HCT116 (cell line): ENCODE measurements at regions not wholly inside any gene's neighbourhood (a gene's known extent, or its start where the extent isn't known, plus 50 kb on each side); places are given as distances from the start of the nearest gene placed in this dataset.
"Not testable (repeated sequence)": the region's sequence is repeated elsewhere in the genome, so short reads cannot be mapped to it uniquely, and the experiment has no call there.

ENCODE experiments used
- ATAC-seq: fragments of 200-7000 bp; cut with Tn5 transposase; 2 replicates; pipeline ENCODE4 v1.9.1; 2020; ENCODE audit warnings: mild to moderate bottlenecking, moderate library complexity
- BruUV-seq: library from RNA; stranded (reverse); fragments of 400-500 nt; replicated peaks from 2 replicates; lab custom pipeline; 2021; lab: Mats Ljungman, UMichigan
- CTCF ChIA-PET: fragments of 300-600 bp; sonication (Branson Sonifier 250); formaldehyde crosslinking; loops from one replicate; lab custom pipeline; 2021; ENCODE audit warnings: antibody characterized with exemption; lab: Charles Lee
- POLR2A ChIA-PET: fragments of 300-600, 350-600 bp; sonication (Branson Sonifier 250); formaldehyde crosslinking; loops from one replicate; lab custom pipeline; 2021; ENCODE audit warnings: antibody characterized with exemption; lab: Charles Lee
- RAD21 ChIA-PET, 2 experiments: fragments of 300-600 bp; sonication (Branson Sonifier 250); formaldehyde crosslinking; loops; one replicate each; lab custom pipeline; 2023; ENCODE audit warnings: low total read pairs in 2 of 2; ENCODE audit not compliant: uncharacterized antibody in 2 of 2, unreplicated experiment in 2 of 2, low non-redundant PET in 1 of 2; lab: Charles Lee
- DNase-seq: peaks from one replicate; pipeline ENCODE4 v3.0.0-alpha.2; 2010; ENCODE audit warnings: low read depth, low spot score
- H2AFZ ChIP-seq: fragments of 200-600 bp; shearing (Covaris generic), sonication (generic); 2 replicates; pipeline ENCODE4 v1.6.1; 2017; ENCODE audit warnings: low read depth, mixed run types, mixed read lengths, antibody characterized with exemption, low read length; ENCODE audit not compliant: poor library complexity, severe bottlenecking
- H3K27ac ChIP-seq: 2 replicates; pipeline ENCODE4 v1.5.1; 2012; ENCODE audit warnings: low read depth, low read length
- H3K27me3 ChIP-seq: fragments of 200-600 bp; sonication (generic); 2 replicates; pipeline ENCODE4 v1.6.1; 2016; ENCODE audit warnings: mixed run types, low read length, mixed read lengths; ENCODE audit not compliant: insufficient read depth
- H3K36me3 ChIP-seq, 2 experiments: fragments of 200-500 bp in 1 of 2; fragments of 200-600 bp in 1 of 2; sonication (Bioruptor generic) in 1 of 2; sonication (generic) in 1 of 2; 2 replicates each; pipeline versions ENCODE4 v1.5.1 to v1.6.1; 2014 to 2016; ENCODE audit warnings: low read length in 2 of 2, inconsistent platforms in 1 of 2, mixed read lengths in 1 of 2, mixed run types in 1 of 2; ENCODE audit not compliant: insufficient read depth in 2 of 2, control insufficient read depth in 1 of 2
- H3K4me1 ChIP-seq, 2 experiments: fragments of 200-600 bp in 1 of 2; sonication (generic) in 1 of 2; 2 replicates each; pipeline versions ENCODE4 v1.5.1 to v1.6.1; 2012 to 2017; ENCODE audit warnings: low read length in 2 of 2, inconsistent platforms in 1 of 2, mild to moderate bottlenecking in 1 of 2, mixed read lengths in 1 of 2, mixed run types in 1 of 2, moderate library complexity in 1 of 2; ENCODE audit not compliant: insufficient read depth in 2 of 2, control insufficient read depth in 1 of 2
- H3K4me2 ChIP-seq: fragments of 200-600 bp; sonication (generic); 2 replicates; pipeline ENCODE4 v1.6.1; 2017; ENCODE audit warnings: mixed run types, low read length, mixed read lengths
- H3K4me3 ChIP-seq, 2 experiments: fragments of 200-600 bp in 1 of 2; sonication (generic) in 1 of 2; replicated peaks in 1 of 2; 2 replicates each; pipeline ENCODE4 v1.5.1; 2011 to 2016; ENCODE audit warnings: low read length in 2 of 2, control low read depth in 1 of 2, low read depth in 1 of 2, mild to moderate bottlenecking in 1 of 2, mixed read lengths in 1 of 2, mixed run types in 1 of 2
- H3K79me2 ChIP-seq: fragments of 200-600 bp; sonication (generic); 2 replicates; pipeline ENCODE4 v1.6.1; 2017; ENCODE audit warnings: mild to moderate bottlenecking, mixed run types, low read length, moderate library complexity, mixed read lengths; ENCODE audit not compliant: insufficient read depth
- H3K9ac ChIP-seq: fragments of 200-600 bp; sonication (generic); 2 replicates; pipeline ENCODE4 v1.6.1; 2016; ENCODE audit warnings: low read length, mixed read lengths
- H3K9me2 ChIP-seq: fragments of 200-600 bp; sonication (generic), shearing (Covaris generic); 2 replicates; pipeline ENCODE4 v1.6.1; 2017; ENCODE audit warnings: mixed run types, mild to moderate bottlenecking, moderate library complexity; ENCODE audit not compliant: insufficient read depth
- H3K9me3 ChIP-seq, 2 experiments: fragments of 200-500 bp in 1 of 2; fragments of 200-600 bp in 1 of 2; sonication (Bioruptor generic) in 1 of 2; sonication (generic) in 1 of 2; 2 replicates each; pipeline ENCODE4 v1.6.1; 2014 to 2017; ENCODE audit warnings: low read length in 2 of 2, mixed read lengths in 2 of 2, inconsistent platforms in 1 of 2, low read depth in 1 of 2, mild to moderate bottlenecking in 1 of 2, mixed run types in 1 of 2, moderate library complexity in 1 of 2; ENCODE audit not compliant: control insufficient read depth in 1 of 2, insufficient read depth in 1 of 2
- H4K20me1 ChIP-seq: fragments of 200-600 bp; sonication (generic), shearing (Covaris generic); 2 replicates; pipeline ENCODE4 v1.6.1; 2017; ENCODE audit warnings: mixed run types, mild to moderate bottlenecking, moderate library complexity; ENCODE audit not compliant: insufficient read depth
- CBX3 ChIP-seq: IDR thresholded peaks from 2 replicates; pipeline ENCODE4 v1.6.1; 2012; ENCODE audit warnings: low read depth
- CEBPB ChIP-seq: IDR thresholded peaks from 2 replicates; pipeline ENCODE4 v1.6.1; 2012; ENCODE audit warnings: low read depth
- ELF1 ChIP-seq: IDR thresholded peaks from 2 replicates; pipeline ENCODE4 v1.6.1; 2012; ENCODE audit warnings: low read depth, borderline replicate concordance
- EZH2phosphoT487 ChIP-seq: fragments of 200-600 bp; IDR thresholded peaks from 2 replicates; pipeline ENCODE4 v1.6.1; 2018; ENCODE audit warnings: antibody characterized with exemption, borderline replicate concordance
- FOSL1 ChIP-seq: IDR thresholded peaks from 2 replicates; pipeline ENCODE4 v1.6.1; 2012; ENCODE audit warnings: low read depth
- JUND ChIP-seq: IDR thresholded peaks from 2 replicates; pipeline ENCODE4 v1.6.1; 2012
- POLR2A ChIP-seq: IDR thresholded peaks from 2 replicates; pipeline ENCODE4 v1.7.0; 2011; ENCODE audit warnings: borderline replicate concordance; ENCODE audit not compliant: insufficient read depth, insufficient read length; ENCODE audit errors: extremely low read depth
- POLR2AphosphoS5 ChIP-seq: IDR thresholded peaks from 2 replicates; pipeline ENCODE4 v1.6.1; 2011; ENCODE audit warnings: mild to moderate bottlenecking, low read depth, low read length, moderate library complexity
- RAD21 ChIP-seq: IDR thresholded peaks from 2 replicates; pipeline ENCODE4 v1.6.1; 2012; ENCODE audit warnings: low read depth, mild to moderate bottlenecking
- SIN3A ChIP-seq: IDR thresholded peaks from 2 replicates; pipeline ENCODE4 v1.6.1; 2012; ENCODE audit warnings: low read depth
- SP1 ChIP-seq: IDR thresholded peaks from 2 replicates; pipeline ENCODE4 v1.6.1; 2012; ENCODE audit warnings: low read depth
- SRF ChIP-seq: IDR thresholded peaks from 2 replicates; pipeline ENCODE4 v1.6.1; 2012; ENCODE audit warnings: low read depth
- TCF7L2 ChIP-seq: IDR thresholded peaks from 2 replicates; pipeline ENCODE4 v1.7.0; 2011; ENCODE audit warnings: borderline replicate concordance, inconsistent platforms; ENCODE audit not compliant: insufficient read depth, insufficient read length; ENCODE audit errors: extremely low read depth
- YY1 ChIP-seq: IDR thresholded peaks from 2 replicates; pipeline ENCODE4 v1.6.1; 2011; ENCODE audit warnings: low read length, low read depth, moderate library complexity, mild to moderate bottlenecking; ENCODE audit not compliant: insufficient replicate concordance; ENCODE audit errors: extremely low read depth
- ZFX ChIP-seq: fragments of 450-650 bp; IDR thresholded peaks from 2 replicates; pipeline ENCODE4 v1.6.1; 2017
- intact Hi-C: fragments of 100-400 bp; cut with micrococcal nuclease; formaldehyde crosslinking; loops from 2 replicates; pipeline ENCODE4 v1.10.0; 2022
- TF ChIP-seq, protein P1 (sequence below): IDR thresholded peaks from 2 replicates; pipeline ENCODE4 v1.6.1; 2012
- TF ChIP-seq, protein P2 (sequence below): IDR thresholded peaks from 2 replicates; pipeline ENCODE4 v1.6.1; 2012

DNA sequence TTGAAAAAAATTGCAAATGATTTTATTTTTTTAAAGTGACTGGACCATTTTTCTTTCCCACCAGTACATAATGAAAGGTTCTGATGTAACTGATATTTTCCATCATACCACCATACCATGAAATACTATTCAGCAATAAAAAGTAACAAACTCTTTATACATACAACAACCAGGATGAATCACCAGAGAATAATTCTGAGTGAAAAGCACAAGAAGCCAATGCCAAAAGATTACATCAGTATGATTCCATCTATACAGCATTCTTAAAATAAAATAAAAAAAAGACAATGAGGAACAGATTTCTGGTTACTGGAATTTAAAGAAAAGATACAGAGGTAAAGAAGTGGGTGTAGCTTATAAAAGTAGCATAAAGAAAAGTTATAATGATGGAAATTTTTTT is 423.7 kb upstream of the ST8SIA4 start:
- Histone ChIP-seq H3K4me2 (no peak overlapping the region), H3K9me3 (no peaks in the 10 kb centered on the region), H4K20me1 (no peaks in the 10 kb centered on the region), H3K36me3 (no peaks in the 10 kb centered on the region), H3K27me3 (no peaks in the 10 kb centered on the region), H3K9me2 (no peaks in the 10 kb centered on the region; the same call in 1 of the 2 replicates), H3K4me1 (no peaks in the 10 kb centered on the region), H3K4me3 (no peak overlapping the region), H3K9ac (no peak overlapping the region), H3K27ac (no peak overlapping the region), H3K79me2 (no peaks in the 10 kb centered on the region), H2AFZ (no peak overlapping the region)
- no peak for TF ChIP-seq YY1
- no peak for TF ChIP-seq SP1
- TF ChIP-seq RAD21, result no peak
- no peak for TF ChIP-seq FOSL1
- TF ChIP-seq SIN3A, result no peak
- TF ChIP-seq, protein P1, sequence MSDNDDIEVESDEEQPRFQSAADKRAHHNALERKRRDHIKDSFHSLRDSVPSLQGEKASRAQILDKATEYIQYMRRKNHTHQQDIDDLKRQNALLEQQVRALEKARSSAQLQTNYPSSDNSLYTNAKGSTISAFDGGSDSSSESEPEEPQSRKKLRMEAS, result no peak
- TF ChIP-seq EZH2phosphoT487, result no peak
- TF ChIP-seq SRF, result no peak
- no peak for TF ChIP-seq TCF7L2
- no peak for TF ChIP-seq POLR2AphosphoS5
- no peak for TF ChIP-seq JUND
- TF ChIP-seq ZFX, result no peak
- TF ChIP-seq, protein P2, sequence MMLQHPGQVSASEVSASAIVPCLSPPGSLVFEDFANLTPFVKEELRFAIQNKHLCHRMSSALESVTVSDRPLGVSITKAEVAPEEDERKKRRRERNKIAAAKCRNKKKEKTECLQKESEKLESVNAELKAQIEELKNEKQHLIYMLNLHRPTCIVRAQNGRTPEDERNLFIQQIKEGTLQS, result no peak
- no peak for TF ChIP-seq POLR2A
- TF ChIP-seq CBX3, result no peak
- no peak for TF ChIP-seq ELF1
- TF ChIP-seq CEBPB, result no peak
- no TSS peak for BruUV-seq
- ChIA-PET POLR2A (no interaction called here), CTCF (no interaction called here), RAD21 (no interaction called here)
- ATAC-seq, result no peak
- intact Hi-C loops, result no loop called here
- no peak for DNase-seq

DNA sequence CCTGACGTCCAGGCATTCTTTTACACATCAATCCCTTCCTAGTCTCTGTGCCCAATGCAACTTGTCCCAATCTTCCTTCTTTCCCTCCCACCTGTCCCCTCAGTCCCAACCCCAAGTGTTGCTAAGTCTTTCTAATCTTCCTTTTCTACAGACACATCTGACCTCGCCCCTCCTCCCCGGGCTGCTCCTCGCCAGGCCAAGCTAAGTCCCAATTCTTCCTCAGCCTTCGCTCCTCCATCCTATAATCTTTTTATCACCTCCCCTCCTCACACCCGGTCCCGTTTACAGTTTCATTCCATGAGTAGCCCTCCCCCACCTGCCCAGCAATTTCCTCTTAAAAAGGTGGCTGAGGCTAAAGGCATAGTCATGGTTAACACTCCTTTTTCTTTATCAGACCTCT is 413.3 kb upstream of the ST8SIA4 start:
- H2AFZ ChIP-seq, BruUV-seq, H3K27me3 ChIP-seq, H3K9me3 ChIP-seq, POLR2A ChIA-PET, H3K4me3 ChIP-seq, DNase-seq, H4K20me1 ChIP-seq, ATAC-seq, H3K4me2 ChIP-seq, RAD21 ChIA-PET, H3K9me2 ChIP-seq, CTCF ChIA-PET, H3K9ac ChIP-seq, H3K36me3 ChIP-seq, H3K4me1 ChIP-seq, H3K79me2 ChIP-seq, H3K27ac ChIP-seq, intact Hi-C loops: not testable (repeated sequence)
